OCI-LY7 (cell line): ENCODE measurements at regions not wholly inside any gene's neighbourhood (a gene's known extent, or its start where the extent isn't known, plus 50 kb on each side); places are given as distances from the start of the nearest gene placed in this dataset.

Experiments
- BruUV-seq: library from RNA; stranded (reverse); fragments of 400-500 nt; replicated peaks from 2 replicates; lab custom pipeline; 2021; lab: Mats Ljungman, UMichigan
- CTCF ChIA-PET: fragments of 300-600 bp; sonication (Branson Sonifier 250); formaldehyde crosslinking; loops from one replicate; lab custom pipeline; 2022; ENCODE audit warnings: antibody characterized with exemption; ENCODE audit not compliant: unreplicated experiment; lab: Charles Lee
- POLR2A ChIA-PET: fragments of 300-600 bp; sonication (Branson Sonifier 250); formaldehyde crosslinking; loops from one replicate; lab custom pipeline; 2022; ENCODE audit warnings: antibody characterized with exemption; lab: Charles Lee
- DNase-seq: peaks from one replicate; pipeline ENCODE4 v3.0.0-alpha.2; 2015; ENCODE audit warnings: low spot score
- H2AFZ ChIP-seq: fragments of 200-600 bp; sonication (generic), shearing (Covaris generic); 2 replicates; pipeline ENCODE4 v1.6.1; 2014; ENCODE audit warnings: mild to moderate bottlenecking, antibody characterized with exemption, low read length, moderate library complexity
- H3K27ac ChIP-seq: fragments of 200-600 bp; sonication (generic); 2 replicates; pipeline ENCODE4 v1.5.1; 2014; ENCODE audit warnings: mixed run types, low read depth, mild to moderate bottlenecking, moderate library complexity, low read length, inconsistent platforms; ENCODE audit not compliant: poor library complexity, severe bottlenecking
- H3K36me3 ChIP-seq: fragments of 200-600 bp; sonication (generic); 2 replicates; pipeline ENCODE4 v1.6.1; 2014; ENCODE audit warnings: mild to moderate bottlenecking, antibody characterized with exemption, low read length, moderate library complexity, mixed read lengths; ENCODE audit not compliant: insufficient read depth
- H3K4me1 ChIP-seq: fragments of 200-600 bp; sonication (generic); 2 replicates; pipeline ENCODE4 v1.5.1; 2014; ENCODE audit warnings: mild to moderate bottlenecking, low read length; ENCODE audit not compliant: insufficient read depth, poor library complexity, severe bottlenecking
- H3K4me2 ChIP-seq: fragments of 200-600 bp; sonication (generic); 2 replicates; pipeline ENCODE4 v1.6.1; 2014; ENCODE audit warnings: mild to moderate bottlenecking, low read length
- H3K4me3 ChIP-seq: fragments of 200-600 bp; sonication (generic); 2 replicates; pipeline ENCODE4 v1.5.1; 2014; ENCODE audit warnings: mild to moderate bottlenecking, low read depth, low read length; ENCODE audit not compliant: poor library complexity, severe bottlenecking
- H3K79me2 ChIP-seq: fragments of 200-600 bp; sonication (generic); 2 replicates; pipeline ENCODE4 v1.6.1; 2016; ENCODE audit warnings: low read depth, mild to moderate bottlenecking, low read length, moderate library complexity, mixed read lengths; ENCODE audit not compliant: insufficient read depth
- H3K9me2 ChIP-seq: fragments of 200-600 bp; sonication (generic); 2 replicates; pipeline ENCODE4 v1.6.1; 2016; ENCODE audit warnings: mild to moderate bottlenecking, low read length, mixed read lengths; ENCODE audit not compliant: insufficient read depth
- H3K9me3 ChIP-seq: fragments of 200-600 bp; sonication (generic); 2 replicates; pipeline ENCODE4 v1.6.1; 2014; ENCODE audit warnings: mild to moderate bottlenecking, mixed run types, low read length, mixed read lengths
- H4K20me1 ChIP-seq: fragments of 200-600 bp; sonication (generic); 2 replicates; pipeline ENCODE4 v1.6.1; 2014; ENCODE audit warnings: mild to moderate bottlenecking, antibody characterized with exemption, low read length, moderate library complexity, mixed read lengths; ENCODE audit not compliant: insufficient read depth
- CTCF ChIP-seq: fragments of 200-600 bp; sonication (generic); conservative IDR thresholded peaks from 2 replicates; pipeline ENCODE4 v1.5.1; 2014; ENCODE audit warnings: mild to moderate bottlenecking, antibody characterized with exemption, low read length, moderate library complexity, mixed read lengths
- EZH2phosphoT487 ChIP-seq: fragments of 200-600 bp; sonication (generic); IDR thresholded peaks from 2 replicates; pipeline ENCODE4 v1.6.1; 2018; ENCODE audit warnings: low read depth, borderline replicate concordance, mild to moderate bottlenecking, mixed run types, antibody characterized with exemption, low read length, moderate library complexity, mixed read lengths
- intact Hi-C: fragments of 100-400 bp; cut with micrococcal nuclease; formaldehyde crosslinking; loops from one replicate; pipeline ENCODE4 v1.10.0; 2022; ENCODE audit not compliant: unreplicated experiment

GRCh38 chr6:169324656-169325459 is 71.2 kb upstream of the THBS2 start:
- intact Hi-C loops, result no loop called here
- POLR2A ChIA-PET, result no interaction called here

DNA sequence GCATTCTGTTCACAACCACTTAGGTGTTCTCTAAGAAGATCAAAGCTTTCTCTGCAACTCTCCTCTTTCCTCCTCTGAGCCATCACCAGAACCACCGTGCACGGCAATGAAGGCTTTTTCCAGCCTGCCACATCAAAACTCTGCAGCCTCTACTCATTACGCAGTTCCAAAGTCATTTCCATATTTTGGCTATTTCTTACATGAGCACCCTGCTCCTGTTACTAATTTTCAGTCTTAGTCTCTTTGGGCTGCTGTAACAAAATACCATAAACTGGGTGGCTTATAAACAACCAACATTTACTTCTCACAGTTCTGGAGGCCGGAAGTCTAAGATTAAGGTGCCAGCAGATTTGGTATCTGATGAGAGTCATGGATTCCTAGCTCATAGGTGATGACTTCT is 70.4 kb upstream of the THBS2 start:
- H3K79me2 ChIP-seq, result no peaks in the 10 kb centered on the region

More at GRCh38 chr6:169324656-169325459, 71.2 kb upstream of the THBS2 start:
- Histone ChIP-seq H3K36me3 (no peaks in the 10 kb centered on the region), H3K4me2 (no peak overlapping the region), H3K4me3 (no peak overlapping the region), H3K9me3 (no peaks in the 10 kb centered on the region), H4K20me1 (no peaks in the 10 kb centered on the region), H3K4me1 (no peaks in the 10 kb centered on the region), H2AFZ (no peak overlapping the region), H3K27ac (no peak overlapping the region), H3K9me2 (no peaks in the 10 kb centered on the region), H3K79me2 (no peaks in the 10 kb centered on the region)
- TF ChIP-seq CTCF, result no peak
- TF ChIP-seq EZH2phosphoT487, result no peak
- DNase-seq, result no peak
- no TSS peak for BruUV-seq
- CTCF ChIA-PET, result no interaction called here

More for the DNA sequence above, 70.4 kb upstream of the THBS2 start:
- H3K9me3 ChIP-seq, result no peaks in the 10 kb centered on the region
- ChIA-PET POLR2A (no interaction called here), CTCF (no interaction called here)
- no peak overlapping the region for H3K27ac ChIP-seq
- H4K20me1 ChIP-seq, result no peaks in the 10 kb centered on the region
- DNase-seq, result no peak
- BruUV-seq, result no TSS peak
- H3K4me2 ChIP-seq, result no peak overlapping the region
- no peak overlapping the region for H2AFZ ChIP-seq
- no peak for TF ChIP-seq CTCF
- TF ChIP-seq EZH2phosphoT487, result no peak
- no peaks in the 10 kb centered on the region for H3K4me1 ChIP-seq
- no peaks in the 10 kb centered on the region for H3K9me2 ChIP-seq
- no peak overlapping the region for H3K4me3 ChIP-seq
- H3K36me3 ChIP-seq, result no peaks in the 10 kb centered on the region
- intact Hi-C loops, result no loop called here
